IPS DF 4.7 (cell line): ENCODE measurements at regions not wholly inside any gene's neighbourhood (a gene's known extent, or its start where the extent isn't known, plus 50 kb on each side); places are given as distances from the start of the nearest gene placed in this dataset.
A peak's percentile ranks its signal among the peaks of the same experiment; 100 is the strongest.

Experiments
- DNase-seq: peaks from one replicate; pipeline ENCODE4 v3.0.0-alpha.2; 2013; ENCODE audit warnings: low spot score; ENCODE audit errors: extremely low read depth

DNA sequence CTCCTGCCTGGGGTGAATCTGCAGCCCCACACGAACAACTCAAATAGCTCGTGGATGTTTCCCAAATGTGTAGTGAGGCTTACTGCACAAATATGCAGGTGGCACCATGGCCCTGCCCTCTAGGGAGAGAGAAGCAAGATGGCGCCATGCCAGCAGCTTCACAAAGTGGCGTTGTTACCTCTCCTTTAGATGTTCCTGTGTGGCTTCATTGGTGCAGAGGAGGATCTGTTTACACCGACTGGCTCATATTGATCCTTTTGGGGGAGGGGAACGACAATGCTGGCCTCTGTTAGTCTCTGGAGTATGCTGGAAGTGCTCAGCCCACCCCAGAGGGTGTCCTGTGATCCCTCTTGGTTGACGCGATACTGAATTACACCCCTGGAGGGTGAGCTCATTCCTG, 99.5 kb upstream of the GATA6 start:
- no peak for DNase-seq

- no peak for DNase-seq
Observed at GRCh38 chr18:22073411-22073810, 96.0 kb upstream of the GATA6 start.

DNA sequence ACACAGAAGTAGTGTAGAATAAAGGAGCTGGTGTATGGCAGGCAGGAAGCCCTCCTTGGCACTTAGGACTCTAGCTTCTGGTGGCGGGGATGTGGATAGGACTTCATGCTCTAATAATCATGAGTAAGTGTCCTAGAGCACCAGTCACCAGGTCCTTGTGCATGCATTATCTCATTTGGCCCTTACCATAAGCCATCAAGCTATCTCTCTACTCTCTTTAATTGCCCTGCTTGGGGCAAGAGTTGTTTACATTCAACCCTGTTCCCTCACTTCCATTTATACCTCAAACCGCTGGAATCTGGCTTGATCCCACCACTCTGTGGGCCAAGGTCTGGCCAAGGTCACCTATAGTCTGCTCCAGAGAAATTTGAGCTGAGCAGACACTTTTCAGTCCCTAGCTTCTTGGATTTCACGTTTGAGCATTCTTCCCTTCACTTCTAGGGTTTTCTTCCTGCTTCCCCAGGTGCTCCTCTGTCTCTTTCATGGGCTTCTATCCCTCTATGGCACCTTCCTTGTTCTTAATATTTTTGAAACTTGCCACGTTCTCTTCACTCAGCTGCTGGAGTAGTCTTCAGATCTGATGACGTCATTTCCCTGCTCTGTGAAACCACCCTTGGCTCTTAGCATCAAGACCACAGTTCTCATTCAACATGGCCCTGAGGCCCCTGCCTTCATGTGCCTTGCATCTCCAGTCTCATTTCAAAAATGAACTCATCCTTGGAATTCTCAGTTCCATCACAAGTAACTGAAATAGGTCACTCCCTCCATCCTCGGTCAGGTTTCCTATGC, 94.9 kb upstream of the GATA6 start:
- DNase-seq: no peak

DNA sequence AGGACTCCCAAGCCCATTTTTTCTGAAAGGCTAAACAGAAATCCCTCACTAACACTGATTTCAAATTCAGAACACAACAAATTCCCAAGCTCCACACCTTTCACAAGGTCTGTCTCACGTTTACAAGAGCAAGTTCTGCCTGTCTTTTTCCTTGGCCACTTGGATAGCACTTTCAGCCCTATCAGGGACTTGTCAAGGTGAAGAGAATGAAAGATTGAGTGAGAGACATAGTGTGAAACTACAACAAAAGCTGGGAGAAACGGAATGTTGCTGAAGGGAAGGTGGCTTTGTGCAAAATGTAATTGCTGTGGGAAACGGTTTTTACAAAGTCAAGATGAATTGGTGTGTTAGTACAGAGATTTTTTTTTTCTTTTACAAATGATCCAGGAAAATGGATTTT, 89.4 kb upstream of the GATA6 start:
- DNase-seq: no peak

- no peak for DNase-seq
Observed at GRCh38 chr18:22082408-22082807, 87.0 kb upstream of the GATA6 start.

DNA sequence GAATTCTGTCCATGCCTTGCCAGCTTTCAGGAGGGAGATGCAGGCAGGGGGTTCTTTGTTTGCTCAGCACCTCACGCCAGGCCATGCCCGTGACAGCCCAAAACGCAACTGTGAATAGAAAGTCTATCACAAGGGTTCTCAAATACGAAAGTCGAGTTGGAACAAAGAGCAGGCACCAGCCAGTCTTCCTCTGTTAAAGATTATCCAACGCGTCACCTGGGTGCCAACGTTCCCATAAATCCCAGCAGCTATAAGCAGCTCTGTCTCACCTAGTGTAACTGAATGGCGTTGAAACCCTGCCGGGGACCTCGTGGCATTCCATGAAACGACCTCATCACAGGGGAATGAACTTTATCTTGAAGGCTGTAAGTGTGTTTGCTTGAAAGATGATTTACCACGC, 84.8 kb upstream of the GATA6 start:
- no peak for DNase-seq

- DNase-seq: no peak
Observed at GRCh38 chr18:22086973-22087372, 82.4 kb upstream of the GATA6 start.

GRCh38 chr18:22088029-22088428, 81.4 kb upstream of the GATA6 start:
- no peak for DNase-seq

DNA sequence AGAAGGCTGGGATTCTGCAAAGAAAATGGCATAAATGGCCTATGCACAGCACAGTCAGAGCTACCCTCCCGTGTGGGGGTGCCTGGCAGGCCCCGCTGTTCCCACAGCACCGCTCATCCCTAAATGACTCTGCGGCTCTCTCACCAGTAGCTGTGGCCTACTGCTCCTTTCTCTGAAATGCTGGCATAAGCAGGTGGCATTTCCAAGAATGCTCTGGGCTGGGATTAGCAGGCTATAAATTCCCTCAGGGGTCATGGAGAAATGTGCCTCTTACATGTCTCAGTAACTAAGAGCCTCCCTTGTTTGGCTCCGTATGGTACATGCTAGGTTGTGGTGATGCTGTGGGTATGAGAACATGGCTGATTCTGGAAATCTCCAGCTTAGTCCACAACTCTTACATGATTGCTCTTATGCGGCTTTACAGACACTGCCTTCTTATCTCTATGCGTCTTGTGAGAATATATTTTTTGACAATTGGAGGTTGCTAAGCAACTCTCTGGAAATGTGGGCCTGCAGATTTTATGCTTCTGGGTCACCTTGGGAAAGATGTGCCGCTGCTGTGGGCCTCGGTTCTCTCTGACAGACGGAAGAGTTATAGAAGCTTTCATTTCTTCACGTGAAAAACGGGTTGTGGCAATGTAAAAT, 80.3 kb upstream of the GATA6 start:
- no peak for DNase-seq

DNA sequence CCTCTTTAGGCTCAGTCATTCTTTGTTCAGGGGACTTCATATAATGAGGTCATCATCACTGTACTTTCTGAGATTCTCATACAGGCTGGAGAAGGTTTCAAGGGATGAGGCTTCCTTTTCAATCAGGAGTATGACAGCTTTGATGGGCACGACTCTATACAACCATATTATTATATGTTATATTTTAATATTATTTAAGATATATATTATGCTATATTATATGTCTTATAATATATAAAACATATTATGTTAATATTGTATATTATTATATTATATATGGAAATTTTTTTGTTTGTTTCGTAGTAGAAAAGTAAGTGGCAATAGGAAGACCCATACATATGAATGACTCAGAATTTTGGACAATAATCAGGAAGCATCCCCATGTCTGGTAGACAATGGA, 78.0 kb upstream of the GATA6 start:
- DNase-seq: no peak

GRCh38 chr18:22093731-22094357, 75.5 kb upstream of the GATA6 start:
- no peak for DNase-seq

DNA sequence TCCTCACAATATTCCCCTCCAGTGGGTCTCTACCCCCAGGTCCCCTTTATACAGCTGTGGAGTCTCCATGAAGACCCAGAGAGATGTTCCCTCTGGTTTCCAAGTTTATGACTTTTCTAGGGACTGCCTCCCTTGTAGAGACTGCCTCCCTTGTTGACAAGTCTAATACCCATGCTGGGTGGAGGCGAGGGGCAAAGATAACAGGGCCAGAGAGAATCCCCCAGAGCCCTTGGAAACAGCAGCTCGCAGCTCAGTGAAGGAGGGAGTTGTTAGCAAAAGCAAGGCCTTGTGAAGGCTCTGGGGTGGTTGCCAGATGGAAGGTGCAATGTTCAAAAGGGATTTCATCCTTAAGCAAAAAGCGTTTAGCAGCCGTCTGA, 75.0 kb upstream of the GATA6 start:
- DNase-seq: no peak

DNA sequence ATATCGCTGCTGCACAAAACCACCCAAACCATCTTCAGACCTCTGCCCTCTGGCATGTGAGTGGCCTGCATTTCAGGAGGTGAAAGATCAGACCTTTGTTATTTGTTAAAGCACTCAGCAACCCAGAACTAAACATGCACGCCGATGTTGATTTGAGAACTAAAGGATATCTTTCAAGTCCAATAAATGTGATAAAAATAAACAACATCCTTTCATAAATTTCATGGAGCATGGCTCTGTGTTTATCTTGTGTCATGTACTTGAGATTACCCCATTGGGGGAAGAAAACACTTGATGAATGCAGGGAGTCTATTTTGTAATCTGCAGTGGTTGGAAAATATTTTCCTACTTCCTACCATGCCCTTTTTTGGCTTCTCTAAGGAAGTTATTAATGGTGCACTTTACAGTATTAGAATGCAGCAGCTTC, 70.8 kb upstream of the GATA6 start:
- DNase-seq: no peak

- no peak for DNase-seq
Observed at GRCh38 chr18:22099925-22100324, 69.5 kb upstream of the GATA6 start.

GRCh38 chr18:22101731-22102130, 67.7 kb upstream of the GATA6 start:
- DNase-seq: no peak

GRCh38 chr18:22102953-22103646, 66.3 kb upstream of the GATA6 start:
- peak; percentile 25 for DNase-seq

GRCh38 chr18:22103647-22104031, 65.8 kb upstream of the GATA6 start:
- DNase-seq: no peak

GRCh38 chr18:22106536-22107292, 62.7 kb upstream of the GATA6 start:
- no peak for DNase-seq

DNA sequence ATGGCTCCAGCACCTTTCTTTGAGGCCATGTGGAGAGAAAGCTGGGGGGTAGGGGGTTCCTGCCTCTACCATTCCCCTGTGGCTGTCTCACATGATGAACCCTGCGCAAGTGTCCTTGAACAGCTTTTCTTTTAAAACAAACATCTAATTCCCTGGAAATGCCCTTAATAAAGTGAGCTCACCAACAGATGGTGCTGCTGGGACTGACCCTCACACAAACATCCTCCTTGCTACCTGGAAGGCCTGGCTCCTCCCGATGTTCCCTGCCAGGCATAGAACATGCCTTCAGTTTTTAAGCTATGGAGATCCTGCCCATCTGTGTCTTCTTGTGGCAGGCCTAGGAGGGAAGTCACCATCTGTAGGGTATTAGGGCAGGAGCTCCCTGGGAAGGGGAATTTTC, 60.7 kb upstream of the GATA6 start:
- DNase-seq: no peak

DNA sequence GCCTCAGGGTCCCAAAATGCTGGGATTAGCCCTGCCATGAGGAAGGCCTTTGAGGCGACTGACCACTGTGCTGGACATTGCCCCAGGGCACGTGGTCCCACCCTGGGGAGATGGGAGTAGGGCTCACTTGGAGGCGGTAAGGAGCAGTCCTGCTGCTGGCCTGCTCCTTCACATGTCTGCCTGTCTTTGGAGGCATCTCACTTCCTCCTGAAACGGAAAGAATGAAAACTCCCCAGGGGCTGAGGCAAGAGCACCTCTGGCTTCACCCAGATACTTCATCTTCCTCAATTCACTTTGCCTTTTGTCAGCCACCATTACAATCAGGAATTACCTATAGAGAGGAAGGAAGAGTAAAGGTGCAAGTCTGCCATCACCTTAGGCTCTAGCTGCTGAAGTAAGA, 59.9 kb upstream of the GATA6 start:
- DNase-seq: no peak

GRCh38 chr18:22110461-22110924, 58.9 kb upstream of the GATA6 start:
- no peak for DNase-seq
